Ovary (tissue), 3 donors: ENCODE measurements at regions not wholly inside any gene's neighbourhood (a gene's known extent, or its start where the extent isn't known, plus 50 kb on each side); places are given as distances from the start of the nearest gene placed in this dataset.

ENCODE experiments used
- POLR2A ChIP-seq: fragments of 450-650 bp; IDR thresholded peaks from one replicate; pipeline ENCODE4 v1.6.1; 2017; ENCODE audit warnings: antibody characterized with exemption, mild to moderate bottlenecking, moderate library complexity
- TF ChIP-seq, protein P1 (sequence below), 3 donors: fragments of 450-650 bp in 2 of 3; fragments of 200-600 bp in 1 of 3; IDR thresholded peaks; one replicate each; pipeline versions ENCODE4 v1.5.1 to v1.8.0; 2016 to 2022; ENCODE audit warnings: antibody characterized with exemption in 3 of 3, mild to moderate bottlenecking in 1 of 3
- donor health status: DM: no; HTN: no; CAD: no.

DNA sequence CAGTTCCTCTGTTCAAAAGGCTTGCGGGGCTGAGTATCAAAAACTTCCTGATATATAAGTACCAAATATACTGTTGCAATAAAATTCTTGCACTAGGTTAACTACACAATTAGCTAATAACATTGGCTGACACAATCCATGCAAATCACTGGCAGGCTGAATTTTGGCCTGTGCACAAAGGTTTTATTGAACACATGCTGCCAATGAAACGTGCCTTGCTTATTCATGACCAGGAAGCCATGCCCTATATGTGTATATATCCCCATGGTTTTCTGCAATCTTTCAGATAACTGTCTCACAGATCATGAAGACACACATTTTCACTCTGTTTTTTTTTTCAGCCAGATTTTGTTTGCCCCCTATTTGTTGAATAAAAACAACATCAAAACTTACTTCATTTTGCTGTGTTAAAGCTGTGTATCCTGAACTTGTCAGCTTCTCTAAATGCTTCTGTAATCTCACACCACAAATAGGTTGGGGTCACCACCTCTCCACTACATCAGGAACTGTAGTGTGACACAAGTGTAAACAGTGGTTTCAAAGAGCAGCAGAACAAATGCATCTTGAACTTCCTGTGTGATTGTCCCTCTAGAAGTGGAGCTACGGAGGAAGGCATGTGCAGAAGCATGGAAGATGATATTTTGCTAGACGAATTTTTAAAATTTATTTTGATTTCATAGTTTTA lies 920.7 kb upstream of the NR2F2 start:
- TF ChIP-seq, protein P1, sequence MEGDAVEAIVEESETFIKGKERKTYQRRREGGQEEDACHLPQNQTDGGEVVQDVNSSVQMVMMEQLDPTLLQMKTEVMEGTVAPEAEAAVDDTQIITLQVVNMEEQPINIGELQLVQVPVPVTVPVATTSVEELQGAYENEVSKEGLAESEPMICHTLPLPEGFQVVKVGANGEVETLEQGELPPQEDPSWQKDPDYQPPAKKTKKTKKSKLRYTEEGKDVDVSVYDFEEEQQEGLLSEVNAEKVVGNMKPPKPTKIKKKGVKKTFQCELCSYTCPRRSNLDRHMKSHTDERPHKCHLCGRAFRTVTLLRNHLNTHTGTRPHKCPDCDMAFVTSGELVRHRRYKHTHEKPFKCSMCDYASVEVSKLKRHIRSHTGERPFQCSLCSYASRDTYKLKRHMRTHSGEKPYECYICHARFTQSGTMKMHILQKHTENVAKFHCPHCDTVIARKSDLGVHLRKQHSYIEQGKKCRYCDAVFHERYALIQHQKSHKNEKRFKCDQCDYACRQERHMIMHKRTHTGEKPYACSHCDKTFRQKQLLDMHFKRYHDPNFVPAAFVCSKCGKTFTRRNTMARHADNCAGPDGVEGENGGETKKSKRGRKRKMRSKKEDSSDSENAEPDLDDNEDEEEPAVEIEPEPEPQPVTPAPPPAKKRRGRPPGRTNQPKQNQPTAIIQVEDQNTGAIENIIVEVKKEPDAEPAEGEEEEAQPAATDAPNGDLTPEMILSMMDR (IDR thresholded peaks at IDR 0.05), result no peak
- no peak for TF ChIP-seq POLR2A
